B cell (primary cell): ENCODE measurements at regions not wholly inside any gene's neighbourhood (a gene's known extent, or its start where the extent isn't known, plus 50 kb on each side); places are given as distances from the start of the nearest gene placed in this dataset.

Experiments
- ATAC-seq: fragments of 200-7000 bp; cut with Tn5 transposase; one replicate; pipeline ENCODE4 v1.10.0; 2021; ENCODE audit warnings: low read depth, mild to moderate bottlenecking, moderate number of reproducible peaks, moderate library complexity
- CTCF ChIA-PET: fragments of 350-600 bp; sonication (Branson Sonifier 250); formaldehyde crosslinking; loops from one replicate; lab custom pipeline; 2021; ENCODE audit warnings: antibody characterized with exemption, inconsistent platforms; lab: Charles Lee
- POLR2A ChIA-PET: fragments of 350-600 bp; sonication (Branson Sonifier 250); formaldehyde crosslinking; loops from one replicate; lab custom pipeline; 2021; ENCODE audit warnings: antibody characterized with exemption; lab: Charles Lee
- DNase-seq: peaks from one replicate; pipeline ENCODE4 v3.0.0; 2013
- H2AFZ ChIP-seq: 2 replicates; pipeline ENCODE4 v1.6.1; 2012; ENCODE audit warnings: mild to moderate bottlenecking, low read depth, low read length; ENCODE audit not compliant: insufficient read depth, poor library complexity, severe bottlenecking
- H3K27ac ChIP-seq, 2 donors: 1 replicate in 1 of 2; 2 replicates in 1 of 2; pipeline ENCODE4 v1.5.1; 2012 to 2013; ENCODE audit warnings: low read length in 2 of 2, mild to moderate bottlenecking in 2 of 2, moderate library complexity in 1 of 2
- H3K27me3 ChIP-seq, 4 experiments: fragments of 200-600 bp in 1 of 4; sonication (generic) in 1 of 4; replicated peaks in 1 of 4; 1 replicate in 2 of 4; 2 replicates in 2 of 4; pipeline versions ENCODE4 v1.6.1 to v1.7.0; 2013 to 2016; ENCODE audit warnings: low read length in 3 of 4, mild to moderate bottlenecking in 2 of 4, mixed read lengths in 1 of 4, moderate library complexity in 1 of 4; ENCODE audit not compliant: insufficient read depth in 4 of 4, control insufficient read depth in 3 of 4; ENCODE audit errors: control extremely low read depth in 1 of 4
- H3K36me3 ChIP-seq, 2 experiments: replicated peaks in 1 of 2; 1 replicate in 1 of 2; 2 replicates in 1 of 2; pipeline versions ENCODE4 v1.6.1 to v1.7.1; 2013; ENCODE audit warnings: low read length in 1 of 2; ENCODE audit not compliant: insufficient read depth in 2 of 2, control insufficient read depth in 1 of 2; ENCODE audit errors: control extremely low read depth in 1 of 2, extremely low read depth in 1 of 2
- H3K4me1 ChIP-seq, 2 donors: fragments of 200-600 bp in 1 of 2; sonication (generic) in 1 of 2; 1 replicate in 1 of 2; 2 replicates in 1 of 2; pipeline versions ENCODE4 v1.5.1 to v1.6.1; 2013 to 2017; ENCODE audit warnings: low read length in 2 of 2; ENCODE audit not compliant: control insufficient read depth in 2 of 2, insufficient read depth in 2 of 2
- H3K4me2 ChIP-seq: replicated peaks from 2 replicates; pipeline ENCODE3; 2012; ENCODE audit warnings: mild to moderate bottlenecking, low read depth, low read length; ENCODE audit not compliant: poor library complexity, severe bottlenecking
- H3K4me3 ChIP-seq, 5 experiments: fragments of 200-600 bp in 1 of 5; sonication (generic) in 1 of 5; 1 replicate in 3 of 5; 2 replicates in 2 of 5; pipeline versions ENCODE4 v1.5.1 to v1.7.0; 2011 to 2016; ENCODE audit warnings: low read length in 4 of 5, mild to moderate bottlenecking in 4 of 5, low read depth in 2 of 5, control low read depth in 1 of 5, moderate library complexity in 1 of 5; ENCODE audit not compliant: insufficient read depth in 1 of 5; ENCODE audit errors: control extremely low read depth in 1 of 5, extremely low read depth in 1 of 5
- H3K79me2 ChIP-seq: fragments of 200-600 bp; sonication (generic); one replicate; pipeline ENCODE4 v1.6.0; 2016; ENCODE audit warnings: low read length; ENCODE audit not compliant: control insufficient read depth, insufficient read depth
- H3K9ac ChIP-seq: fragments of 200-600 bp; sonication (generic); 2 replicates; pipeline ENCODE4 v1.6.1; 2017; ENCODE audit warnings: mild to moderate bottlenecking, low read length, moderate library complexity
- H3K9me3 ChIP-seq, 3 donors: one replicate each; pipeline versions ENCODE4 v1.6.1 to v1.7.1; 2013; ENCODE audit warnings: low read length in 2 of 3; ENCODE audit not compliant: control insufficient read depth in 2 of 3, insufficient read depth in 1 of 3; ENCODE audit errors: control extremely low read depth in 1 of 3
- H4K20me1 ChIP-seq: 2 replicates; pipeline ENCODE4 v1.6.0; 2012; ENCODE audit warnings: mild to moderate bottlenecking, low read length; ENCODE audit not compliant: insufficient read depth, control insufficient read depth, poor library complexity, severe bottlenecking
- H3K27ac Mint-ChIP-seq: one replicate; pipeline ENCODE4 v1.8.0; 2021; ENCODE audit warnings: mixed read lengths
- H3K27me3 Mint-ChIP-seq: one replicate; pipeline ENCODE4 v1.8.0; 2021; ENCODE audit warnings: mixed read lengths
- H3K4me1 Mint-ChIP-seq: one replicate; pipeline ENCODE4 v1.8.0; 2021; ENCODE audit warnings: mixed read lengths
- H3K4me3 Mint-ChIP-seq: one replicate; pipeline ENCODE4 v1.8.0; 2021; ENCODE audit warnings: mixed read lengths
- H3K9me3 Mint-ChIP-seq: one replicate; pipeline ENCODE4 v1.8.0; 2022; ENCODE audit warnings: mixed read lengths; ENCODE audit not compliant: insufficient read depth
- CTCF ChIP-seq: fragments of 200-600 bp; IDR thresholded peaks from one replicate; pipeline ENCODE4 v1.8.0; 2022; ENCODE audit warnings: antibody characterized with exemption, mild to moderate bottlenecking
- EZH2 ChIP-seq: IDR thresholded peaks from 2 replicates; pipeline ENCODE4 v1.6.1; 2012; ENCODE audit warnings: borderline replicate concordance, low read depth, mild to moderate bottlenecking, moderate library complexity, low read length; ENCODE audit not compliant: insufficient read depth, poor library complexity, severe bottlenecking
- WGBS: methylation state at CpG from one replicate; pipeline ENCODE4 v1.1.5; 2013; ENCODE audit warnings: missing lambda C conversion rate; ENCODE audit not compliant: insufficient coverage; 5-methylcytosine and 5-hydroxymethylcytosine counted together
- intact Hi-C: fragments of 100-400 bp; cut with micrococcal nuclease; formaldehyde crosslinking; loops from one replicate; pipeline ENCODE4 v1.10.0; 2022

DNA sequence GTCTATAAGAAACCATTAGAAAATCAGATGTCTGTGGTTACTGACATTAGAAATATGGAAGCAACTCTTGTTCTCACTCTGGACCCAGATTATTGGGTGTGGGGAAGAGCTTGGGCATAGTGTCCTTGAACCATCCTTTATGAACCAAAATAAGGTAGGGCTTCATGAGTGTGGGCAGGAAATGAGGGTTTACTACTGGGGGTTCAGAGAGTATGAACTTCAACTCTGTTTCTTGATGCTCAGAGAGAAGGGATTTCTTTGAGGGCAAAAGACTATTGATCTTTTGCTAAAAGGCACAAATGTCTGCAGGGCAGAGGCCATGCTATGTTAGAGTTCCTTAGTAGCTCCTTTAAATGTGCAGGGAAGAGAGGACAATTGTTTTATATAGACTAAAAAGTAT lies 183.3 kb upstream of the ATP2B1 start:
- intact Hi-C loops = no loop called here

GRCh38 chr12:89890161-89890560 lies 181.5 kb upstream of the ATP2B1 start:
- no peaks in the 10 kb centered on the region for H3K27me3 Mint-ChIP-seq
- DNase-seq (no peak), ATAC-seq (no peak)
- Histone ChIP-seq H3K27ac (no peak overlapping the region), H3K4me3 (no peak overlapping the region), H4K20me1 (no peaks in the 10 kb centered on the region), H3K9me3 (peaks cover 0 to 1% (median 0%) of the 10 kb centered on the region in 3 donors), H3K4me2 (no peak overlapping the region), H3K27me3 (no peaks in the 10 kb centered on the region), H3K4me1 (peaks cover 0 to 8% of the 10 kb centered on the region in 2 donors), H3K36me3 (no peaks in the 10 kb centered on the region), H3K9ac (no peak overlapping the region), H3K79me2 (no peaks in the 10 kb centered on the region), H2AFZ (no peak overlapping the region)
- no peak for TF ChIP-seq EZH2
- no peak for TF ChIP-seq CTCF
- intact Hi-C loops = no loop called here
- no peak overlapping the region for H3K4me3 Mint-ChIP-seq
- ChIA-PET POLR2A (interaction anchor here (1.2 kb wide), 1 partner anchor 9 kb away, joined by 3 read pairs; no protein-coding TSS in a partner anchor), CTCF (interaction anchor here (1.0 kb wide), 1 partner anchor 9 kb away, joined by 3 read pairs; no protein-coding TSS in a partner anchor)
- 100% methylated on average over 2 of the region's 2 CpGs for WGBS
- peaks cover 5% of the 10 kb centered on the region for H3K9me3 Mint-ChIP-seq
- H3K4me1 Mint-ChIP-seq = peaks cover 27% of the 10 kb centered on the region
- no peak overlapping the region for H3K27ac Mint-ChIP-seq

More for the DNA sequence above, 183.3 kb upstream of the ATP2B1 start:
- no peaks in the 10 kb centered on the region for H3K36me3 ChIP-seq
- H3K4me1 Mint-ChIP-seq = peaks cover 24% of the 10 kb centered on the region
- DNase-seq (no peak), ATAC-seq (no peak)
- POLR2A ChIA-PET = no interaction called here
- no peak overlapping the region for H2AFZ ChIP-seq
- no peaks in the 10 kb centered on the region for H4K20me1 ChIP-seq
- H3K4me3 Mint-ChIP-seq = no peak overlapping the region
- no peaks in the 10 kb centered on the region for H3K27me3 ChIP-seq
- H3K4me3 ChIP-seq = no peak overlapping the region
- TF ChIP-seq EZH2 = no peak
- TF ChIP-seq CTCF = no peak
- peaks cover 0 to 8% of the 10 kb centered on the region in 2 donors for H3K4me1 ChIP-seq
- no peaks in the 10 kb centered on the region for H3K79me2 ChIP-seq
- H3K27ac ChIP-seq = no peak overlapping the region
- no peak overlapping the region for H3K9ac ChIP-seq
- H3K4me2 ChIP-seq = no peak overlapping the region
- H3K9me3 Mint-ChIP-seq = peaks cover 4% of the 10 kb centered on the region
- no peak overlapping the region for H3K27ac Mint-ChIP-seq
- no peaks in the 10 kb centered on the region for H3K27me3 Mint-ChIP-seq
- peaks cover 0 to 1% (median 0%) of the 10 kb centered on the region in 3 donors for H3K9me3 ChIP-seq
- CTCF ChIA-PET = no interaction called here
